ENCODE measurements at regions not wholly inside any gene's neighbourhood (a gene's known extent, or its start where the extent isn't known, plus 50 kb on each side); places are given as distances from the start of the nearest gene placed in this dataset.
"Not testable (repeated sequence)": the region's sequence is repeated elsewhere in the genome, so short reads cannot be mapped to it uniquely, and the experiment has no call there.

- DNase-seq: no peak
These were observed 174.0 kb upstream of the IL15 start for GRCh38 chr4:141462361-141462760.

GRCh38 chr4:141463678-141464077 lies 172.7 kb upstream of the IL15 start:
- DNase-seq: no peak

DNA sequence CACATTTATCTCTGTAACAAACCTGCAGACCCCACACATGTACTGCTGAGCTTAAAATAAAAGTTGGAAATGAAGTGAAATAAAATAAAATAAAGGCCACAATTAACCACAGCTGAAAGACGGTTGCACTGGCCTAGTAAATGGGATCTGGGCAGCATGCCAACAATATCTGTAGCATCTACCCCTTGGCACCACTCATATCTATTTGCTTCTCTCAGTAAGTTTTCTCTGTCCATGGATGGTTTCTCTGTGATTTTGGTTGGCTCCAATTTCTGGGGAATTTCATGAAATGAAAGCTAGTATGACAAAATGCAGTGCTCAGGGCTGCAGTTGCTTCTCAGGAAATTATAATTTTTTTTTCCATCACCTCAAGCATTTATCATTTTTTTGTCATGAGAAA lies 172.0 kb upstream of the IL15 start:
- DNase-seq: no peak

- no peak for DNase-seq
These were observed 171.2 kb upstream of the IL15 start for GRCh38 chr4:141465171-141465570.

GRCh38 chr4:141467225-141467624 lies 169.2 kb upstream of the IL15 start:
- no peak for DNase-seq

DNA sequence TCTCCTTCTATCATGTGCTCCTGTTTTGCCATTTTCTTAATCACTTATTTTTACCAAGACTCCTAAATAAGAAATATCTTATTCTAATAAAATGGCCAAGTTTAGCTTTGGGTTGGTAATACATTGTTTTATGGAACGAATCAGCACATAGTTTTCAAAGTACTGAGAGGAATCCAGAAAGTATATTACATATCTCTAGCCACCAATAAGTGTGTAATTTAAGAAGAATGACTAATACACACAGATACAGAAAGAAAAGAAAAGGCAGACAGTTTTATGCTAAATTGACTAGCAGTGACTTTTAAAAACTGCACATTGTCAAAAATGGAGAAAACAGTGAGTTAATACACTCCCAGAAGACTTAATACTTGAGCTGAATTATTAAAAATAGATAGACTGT lies 167.0 kb upstream of the IL15 start:
- DNase-seq: no peak

DNA sequence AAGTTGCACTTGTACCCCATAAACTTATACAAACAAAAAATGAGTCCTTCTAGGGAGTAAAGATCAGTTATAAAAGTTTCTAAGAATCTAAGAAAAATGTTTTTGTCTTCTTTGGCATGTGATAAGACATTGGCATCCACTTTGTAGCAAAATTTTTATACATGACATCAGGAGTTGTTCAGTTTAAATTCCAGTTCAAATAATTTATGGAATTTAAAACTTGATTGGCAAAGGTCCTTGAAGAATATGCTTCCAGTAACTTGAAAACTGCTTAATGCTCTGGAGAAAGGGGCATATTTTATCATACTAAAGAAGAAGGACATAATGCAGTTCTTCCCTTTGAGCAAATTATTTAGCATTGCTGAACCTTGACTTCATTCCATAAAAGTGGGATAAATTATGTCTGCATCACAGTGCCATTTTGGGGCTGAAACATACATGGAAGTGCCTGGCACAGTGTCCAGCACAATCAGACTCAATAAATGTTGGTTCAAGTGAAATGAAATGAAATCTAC lies 163.3 kb upstream of the IL15 start:
- DNase-seq: no peak

DNA sequence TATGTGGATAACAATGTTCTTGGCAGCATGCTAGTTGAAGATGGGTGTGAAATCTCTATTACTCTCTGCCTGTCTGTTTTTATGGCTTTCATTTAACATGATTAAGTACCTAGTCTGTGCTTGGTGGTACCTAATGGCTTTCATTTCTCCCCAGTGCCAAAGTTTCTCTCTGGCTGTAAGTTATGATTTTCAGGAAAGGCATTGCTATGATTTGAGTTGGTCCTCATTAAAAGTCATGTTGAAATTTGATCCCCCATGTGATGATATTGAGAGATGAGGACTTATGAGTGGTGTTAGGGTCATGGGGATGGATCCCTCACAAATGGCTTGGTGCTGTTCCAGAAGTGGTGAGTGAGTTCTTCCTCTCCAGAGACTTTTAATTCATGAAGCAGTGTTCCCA lies 162.4 kb upstream of the IL15 start:
- DNase-seq: no peak

- DNase-seq: no peak
These were observed 155.4 kb upstream of the IL15 start for GRCh38 chr4:141480950-141481349.

DNA sequence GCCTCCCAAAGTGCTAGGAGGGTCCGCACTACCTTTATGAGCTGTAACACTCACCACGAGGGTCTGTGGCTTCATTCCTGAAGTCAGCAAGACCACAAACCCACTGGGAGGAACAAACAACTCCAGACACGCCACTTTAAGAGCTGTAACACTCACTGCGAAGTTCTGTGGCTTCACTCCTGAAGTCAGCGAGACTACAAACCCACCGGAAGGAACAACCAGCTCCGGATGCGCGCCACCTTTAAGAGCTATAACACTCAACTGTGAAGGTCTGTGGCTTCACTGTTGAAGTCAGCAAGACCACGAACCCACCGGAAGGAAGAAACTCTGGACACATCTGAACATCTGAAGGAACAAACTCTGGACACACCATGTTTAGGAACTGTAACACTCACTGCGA lies 152.1 kb upstream of the IL15 start:
- not testable (repeated sequence) for DNase-seq

GRCh38 chr4:141486375-141486997 lies 149.9 kb upstream of the IL15 start:
- no peak for DNase-seq

DNA sequence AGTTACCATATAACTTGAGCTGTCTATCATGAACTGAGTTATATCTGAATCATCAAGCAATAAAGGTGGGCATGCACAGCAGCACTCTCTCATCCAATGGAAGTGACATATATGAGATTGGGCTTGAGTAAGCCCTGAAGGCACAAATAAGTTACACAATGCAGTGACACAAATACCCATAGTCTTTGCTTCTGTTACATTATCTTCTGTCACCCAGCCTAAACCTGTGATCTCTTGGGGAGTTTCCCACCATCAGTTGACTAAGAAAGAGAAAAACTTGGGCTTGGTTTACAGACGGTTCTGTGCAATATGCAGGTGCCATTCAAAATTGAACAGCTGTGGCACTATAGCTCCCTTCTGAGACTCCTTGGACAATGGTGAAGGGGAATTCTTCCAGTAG lies 138.8 kb upstream of the IL15 start:
- DNase-seq: no peak

GRCh38 chr4:141499261-141499853 lies 137.0 kb upstream of the IL15 start:
- DNase-seq: no peak

- no peak for DNase-seq
These were observed 135.0 kb upstream of the IL15 start for GRCh38 chr4:141501395-141501794.

- no peak for DNase-seq
These were observed 134.5 kb upstream of the IL15 start for GRCh38 chr4:141501931-141502330.

GRCh38 chr4:141502755-141503154 lies 133.6 kb upstream of the IL15 start:
- DNase-seq: no peak

- no peak for DNase-seq
These were observed 133.1 kb upstream of the IL15 start for GRCh38 chr4:141503260-141503659.

GRCh38 chr4:141511055-141511454 lies 125.3 kb upstream of the IL15 start:
- no peak for DNase-seq

DNA sequence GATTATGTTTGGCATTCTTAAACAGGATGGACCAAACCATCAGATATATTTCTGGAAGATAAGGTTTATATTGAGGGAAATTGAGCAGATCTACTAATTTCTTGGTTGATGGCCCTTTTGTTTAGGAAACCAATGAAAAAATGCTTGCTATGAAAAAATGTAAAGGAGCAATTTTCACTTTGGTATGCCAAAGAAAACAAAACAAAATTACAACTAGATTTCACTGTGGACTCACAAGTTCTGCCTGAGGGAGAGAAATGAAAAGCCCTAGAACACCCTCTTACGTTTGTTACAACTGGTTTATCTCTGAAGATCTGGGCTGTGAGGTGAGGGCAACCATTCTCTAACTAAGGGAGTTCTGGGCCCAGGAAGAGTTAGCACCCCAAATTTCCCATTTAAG lies 122.5 kb upstream of the IL15 start:
- no peak for DNase-seq

DNA sequence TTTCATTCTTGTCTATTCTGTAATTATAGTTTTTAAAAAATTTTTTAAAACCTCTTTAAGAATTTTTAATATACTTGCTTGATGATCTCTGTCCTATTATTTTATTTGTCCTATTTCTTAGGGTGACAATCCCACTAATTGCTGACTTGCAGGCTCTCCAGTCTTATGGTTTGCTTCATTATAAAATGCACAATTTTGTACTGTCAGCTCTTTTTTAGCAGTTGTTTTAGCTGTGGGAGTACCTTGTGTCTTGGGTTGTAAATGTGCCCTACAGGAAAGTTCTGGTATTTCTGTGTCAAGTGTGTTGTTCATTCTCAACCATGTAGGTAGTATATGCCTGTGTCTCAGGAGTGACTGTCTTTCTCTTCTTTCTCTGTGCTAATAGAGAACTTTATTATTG lies 118.2 kb upstream of the IL15 start:
- DNase-seq: no peak

- no peak for DNase-seq
These were observed 112.3 kb upstream of the IL15 start for GRCh38 chr4:141524116-141524515.

GRCh38 chr4:141524841-141525240 lies 111.5 kb upstream of the IL15 start:
- DNase-seq: no peak

GRCh38 chr4:141530627-141531026 lies 105.8 kb upstream of the IL15 start:
- DNase-seq: no peak

- DNase-seq: no peak
These were observed 101.4 kb upstream of the IL15 start for GRCh38 chr4:141534985-141535384.

GRCh38 chr4:141538001-141538400 lies 98.4 kb upstream of the IL15 start:
- DNase-seq: no peak

Measured in femur (tissue), 1 donor.